Esophagus squamous epithelium (tissue), 5 donors: ENCODE measurements at regions not wholly inside any gene's neighbourhood (a gene's known extent, or its start where the extent isn't known, plus 50 kb on each side); places are given as distances from the start of the nearest gene placed in this dataset.
"Not testable (repeated sequence)": the region's sequence is repeated elsewhere in the genome, so short reads cannot be mapped to it uniquely, and the experiment has no call there.

Experiments
- DNase-seq: peaks from one replicate; lab custom pipeline; 2025; lab: John Stamatoyannopoulos, UW
- H3K27ac ChIP-seq, 4 donors: fragments of 200-600 bp; sonication (generic); one replicate each; pipeline ENCODE4 v1.5.1; 2016 to 2019; ENCODE audit warnings: mild to moderate bottlenecking in 1 of 4
- H3K27me3 ChIP-seq, 4 donors: fragments of 200-600 bp; sonication (generic); 1 replicate in 3 of 4; 2 replicates in 1 of 4; pipeline versions ENCODE4 v1.5.1 to v1.6.0; 2017 to 2021; ENCODE audit warnings: antibody characterized with exemption in 1 of 4
- H3K36me3 ChIP-seq, 3 donors: fragments of 200-600 bp; sonication (generic); one replicate each; pipeline ENCODE4 v1.5.1; 2016 to 2019
- H3K4me1 ChIP-seq, 3 donors: fragments of 200-600 bp; sonication (generic); one replicate each; pipeline ENCODE4 v1.5.1; 2017 to 2019
- H3K4me3 ChIP-seq, 4 donors: fragments of 200-600 bp; sonication (generic); 1 replicate in 3 of 4; 2 replicates in 1 of 4; pipeline ENCODE4 v1.5.1; 2016 to 2019; ENCODE audit warnings: mild to moderate bottlenecking in 2 of 4, moderate library complexity in 1 of 4
- H3K9me3 ChIP-seq, 3 donors: fragments of 200-600 bp; sonication (generic); one replicate each; pipeline ENCODE4 v1.5.1; 2016 to 2019
- POLR2A ChIP-seq, 4 donors: fragments of 450-650 bp; IDR thresholded peaks; one replicate each; pipeline ENCODE4 v1.6.1; 2017; ENCODE audit warnings: antibody characterized with exemption in 4 of 4, mild to moderate bottlenecking in 4 of 4, moderate library complexity in 3 of 4
- WGBS, 2 donors: methylation state at CpG; one replicate each; pipeline ENCODE4 v1.1.5; 2018; 5-methylcytosine and 5-hydroxymethylcytosine counted together
- intact Hi-C: fragments of 100-400 bp; cut with DNase I; formaldehyde crosslinking; loops from one replicate; pipeline ENCODE4 v1.15.0; 2022
- TF ChIP-seq, protein P1 (sequence below), 6 experiments: fragments of 450-650 bp in 4 of 6; fragments of 200-600 bp in 2 of 6; sonication (generic) in 2 of 6; IDR thresholded peaks; one replicate each; pipeline ENCODE4 v1.5.1; 2016 to 2019; ENCODE audit warnings: antibody characterized with exemption in 6 of 6, mild to moderate bottlenecking in 4 of 6, moderate library complexity in 4 of 6
- donor health status: DM: yes; HTN: yes; CAD: no.

- H3K4me3 ChIP-seq: no peak overlapping the region
- peak overlapping the region in 1 of 4 donors; percentile 29 for H3K27ac ChIP-seq
- no peaks in the 10 kb centered on the region for H3K9me3 ChIP-seq
- no peaks in the 10 kb centered on the region for H3K36me3 ChIP-seq
- TF ChIP-seq POLR2A (IDR thresholded peaks at IDR 0.05): no peak
- TF ChIP-seq, protein P1, sequence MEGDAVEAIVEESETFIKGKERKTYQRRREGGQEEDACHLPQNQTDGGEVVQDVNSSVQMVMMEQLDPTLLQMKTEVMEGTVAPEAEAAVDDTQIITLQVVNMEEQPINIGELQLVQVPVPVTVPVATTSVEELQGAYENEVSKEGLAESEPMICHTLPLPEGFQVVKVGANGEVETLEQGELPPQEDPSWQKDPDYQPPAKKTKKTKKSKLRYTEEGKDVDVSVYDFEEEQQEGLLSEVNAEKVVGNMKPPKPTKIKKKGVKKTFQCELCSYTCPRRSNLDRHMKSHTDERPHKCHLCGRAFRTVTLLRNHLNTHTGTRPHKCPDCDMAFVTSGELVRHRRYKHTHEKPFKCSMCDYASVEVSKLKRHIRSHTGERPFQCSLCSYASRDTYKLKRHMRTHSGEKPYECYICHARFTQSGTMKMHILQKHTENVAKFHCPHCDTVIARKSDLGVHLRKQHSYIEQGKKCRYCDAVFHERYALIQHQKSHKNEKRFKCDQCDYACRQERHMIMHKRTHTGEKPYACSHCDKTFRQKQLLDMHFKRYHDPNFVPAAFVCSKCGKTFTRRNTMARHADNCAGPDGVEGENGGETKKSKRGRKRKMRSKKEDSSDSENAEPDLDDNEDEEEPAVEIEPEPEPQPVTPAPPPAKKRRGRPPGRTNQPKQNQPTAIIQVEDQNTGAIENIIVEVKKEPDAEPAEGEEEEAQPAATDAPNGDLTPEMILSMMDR (IDR thresholded peaks at IDR 0.05): no peak
- no peaks in the 10 kb centered on the region for H3K4me1 ChIP-seq
- 84 to 90% methylated on average over 5 of the region's 5 CpGs for WGBS, 2 donors
- intact Hi-C loops: no loop called here
- H3K27me3 ChIP-seq: no peaks in the 10 kb centered on the region
- DNase-seq: no peak
Observed at GRCh38 chr3:30448450-30449289, 157.7 kb upstream of the TGFBR2 start.

- H3K4me1 ChIP-seq: no peaks in the 10 kb centered on the region
- 94 to 95% methylated on average over 1 of the region's 1 CpG for WGBS, 2 donors
- intact Hi-C loops: no loop called here
- H3K4me3 ChIP-seq: no peak overlapping the region
- TF ChIP-seq, protein P1 (IDR thresholded peaks at IDR 0.05): no peak
- TF ChIP-seq POLR2A (IDR thresholded peaks at IDR 0.05): no peak
- no peak for DNase-seq
- H3K27ac ChIP-seq: peak overlapping the region in 1 of 4 donors; percentile 29
- no peaks in the 10 kb centered on the region for H3K36me3 ChIP-seq
- H3K27me3 ChIP-seq: no peaks in the 10 kb centered on the region
- no peaks in the 10 kb centered on the region for H3K9me3 ChIP-seq
Observed at GRCh38 chr3:30449290-30449632, 157.1 kb upstream of the TGFBR2 start.

GRCh38 chr3:30452446-30452845 lies 154.0 kb upstream of the TGFBR2 start:
- Histone ChIP-seq H3K27me3 (no peaks in the 10 kb centered on the region), H3K9me3 (no peaks in the 10 kb centered on the region), H3K27ac (no peak overlapping the region), H3K36me3 (no peaks in the 10 kb centered on the region), H3K4me1 (no peaks in the 10 kb centered on the region), H3K4me3 (no peak overlapping the region)
- no peak for DNase-seq
- TF ChIP-seq, protein P1 (IDR thresholded peaks at IDR 0.05): no peak
- TF ChIP-seq POLR2A (IDR thresholded peaks at IDR 0.05): no peak
- 86 to 88% methylated on average over 3 of the region's 3 CpGs for WGBS, 2 donors
- intact Hi-C loops: no loop called here

- intact Hi-C loops: no loop called here
- no peaks in the 10 kb centered on the region for H3K27me3 ChIP-seq
- no peaks in the 10 kb centered on the region for H3K4me1 ChIP-seq
- no peak overlapping the region for H3K27ac ChIP-seq
- no peak for TF ChIP-seq POLR2A (IDR thresholded peaks at IDR 0.05)
- TF ChIP-seq, protein P1 (IDR thresholded peaks at IDR 0.05): no peak
- no peaks in the 10 kb centered on the region for H3K36me3 ChIP-seq
- WGBS, 2 donors: 58 to 68% methylated on average over 4 of the region's 4 CpGs
- H3K4me3 ChIP-seq: no peak overlapping the region
- DNase-seq: no peak
- no peaks in the 10 kb centered on the region for H3K9me3 ChIP-seq
Observed at GRCh38 chr3:30453360-30454039, 152.9 kb upstream of the TGFBR2 start.

- TF ChIP-seq, protein P1 (IDR thresholded peaks at IDR 0.05): no peak
- TF ChIP-seq POLR2A (IDR thresholded peaks at IDR 0.05): no peak
- Histone ChIP-seq H3K9me3 (peaks cover 0 to 7% (median 0%) of the 10 kb centered on the region in 3 donors), H3K4me1 (no peaks in the 10 kb centered on the region), H3K4me3 (no peak overlapping the region), H3K36me3 (no peaks in the 10 kb centered on the region), H3K27ac (no peak overlapping the region), H3K27me3 (no peaks in the 10 kb centered on the region)
- 77 to 92% methylated on average over 1 of the region's 1 CpG for WGBS, 2 donors
- intact Hi-C loops: no loop called here
- DNase-seq: no peak
Observed at GRCh38 chr3:30454636-30455035, 151.8 kb upstream of the TGFBR2 start.

DNA sequence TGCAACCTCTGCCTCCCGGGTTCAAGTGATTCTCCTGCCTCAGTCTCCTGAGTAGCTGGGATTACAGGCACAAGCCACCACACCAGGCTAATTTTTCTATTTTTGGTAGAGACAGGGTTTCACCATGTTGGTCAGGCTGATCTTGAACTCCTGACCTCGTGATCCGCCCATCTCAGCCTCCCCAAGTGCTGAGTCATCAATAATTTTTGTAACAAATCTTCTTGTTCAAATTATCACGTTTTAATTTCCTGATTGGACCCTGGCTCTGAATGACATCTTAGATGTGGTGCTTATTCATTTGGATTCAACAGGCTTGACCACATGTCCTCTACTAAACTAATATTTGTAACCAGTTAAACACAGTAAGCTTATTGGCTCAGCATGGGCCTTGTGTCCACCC lies 151.3 kb upstream of the TGFBR2 start:
- whole genome bisulfite sequencing, 2 donors: 78 to 88% methylated on average over 4 of the region's 4 CpGs
- H3K9me3 ChIP-seq, intact Hi-C loops, H3K27me3 ChIP-seq, H3K4me1 ChIP-seq, H3K36me3 ChIP-seq, H3K4me3 ChIP-seq, DNase-seq: not testable (repeated sequence)
- peak overlapping the region; percentile 3 to 70 (median 62) for H3K27ac ChIP-seq
